ENCODE measurements at regions not wholly inside any gene's neighbourhood (a gene's known extent, or its start where the extent isn't known, plus 50 kb on each side); places are given as distances from the start of the nearest gene placed in this dataset.
A peak's percentile ranks its signal among the peaks of the same experiment; 100 is the strongest.

DNA sequence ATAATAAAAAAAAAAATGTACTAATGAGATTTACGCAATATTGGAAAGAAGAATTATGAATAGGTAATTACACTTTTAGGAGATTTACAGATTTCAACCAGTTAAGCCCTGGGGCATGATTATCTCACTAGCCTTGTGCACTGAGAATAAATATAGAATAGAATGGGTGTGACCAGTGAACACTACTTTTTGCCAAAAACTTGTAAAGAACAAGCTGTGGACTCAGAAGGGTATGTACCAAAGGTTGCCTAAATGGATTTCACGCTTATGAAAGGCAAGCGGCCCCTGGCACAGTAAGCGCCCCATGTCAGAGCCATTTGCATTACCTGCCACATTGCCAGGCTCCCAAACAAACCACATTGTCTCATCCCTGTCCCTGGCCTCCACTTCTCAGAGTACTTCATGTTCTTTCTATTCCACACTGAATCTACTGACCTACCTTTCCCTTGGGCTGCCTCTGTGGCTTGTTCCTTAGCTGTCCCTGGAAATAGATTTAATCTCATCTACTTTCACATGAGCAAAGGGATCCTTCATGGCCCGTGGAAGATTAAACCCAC lies 170.6 kb upstream of the DIO2 start:
- H3K36me3 ChIP-seq (ENCODE audit: low read depth): no peaks in the 10 kb centered on the region
- no peak for DNase-seq

DNA sequence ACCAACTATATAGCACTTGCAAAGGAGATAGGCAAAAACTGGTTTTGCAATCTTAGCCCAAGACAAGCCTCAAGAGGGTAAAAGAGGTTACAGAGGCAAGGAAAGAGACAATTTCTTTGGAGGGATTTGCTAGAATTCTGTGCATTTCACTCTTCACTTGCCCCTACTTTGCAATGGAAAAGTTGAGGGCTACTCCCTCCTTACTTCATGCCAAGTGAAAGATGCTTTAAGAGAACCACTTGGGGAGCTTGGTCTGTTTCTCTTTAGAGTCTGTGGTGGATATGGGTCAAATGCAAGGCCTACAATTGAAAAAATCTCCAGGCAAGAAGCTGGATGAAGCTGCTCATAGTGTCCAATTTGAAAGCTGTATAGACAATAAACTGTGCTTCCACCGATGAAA lies 167.7 kb upstream of the DIO2 start:
- 75 to 83% methylated on average over 1 of the region's 1 CpG for WGBS, 2 experiments (ENCODE audit: low coverage in 1 of 2, low lambda C conversion rate in 2 of 2, missing lambda C conversion rate in 2 of 2)
- in situ Hi-C loops (cut with MboI): no loop called here
- Histone ChIP-seq H3K36me3 (ENCODE audit: low read depth) (no peaks in the 10 kb centered on the region), H2AFZ (no peak overlapping the region), H3K79me2 (ENCODE audit: insufficient read depth) (no peaks in the 10 kb centered on the region), H3K9me3 (ENCODE audit: low read depth) (no peaks in the 10 kb centered on the region), H3K27me3 (replicated peaks; ENCODE audit: insufficient read depth) (no peaks in the 10 kb centered on the region), H3F3A (ENCODE audit: insufficient read depth) (no peaks in the 10 kb centered on the region), H3K4me2 (ENCODE audit: unreplicated experiment) (no peak overlapping the region), H4K20me1 (ENCODE audit: insufficient read depth) (no peaks in the 10 kb centered on the region), H3K4me3 (no peak overlapping the region), H3K9me2 (ENCODE audit: insufficient read depth) (no peaks in the 10 kb centered on the region), H3K4me1 (ENCODE audit: insufficient read depth) (no peaks in the 10 kb centered on the region), H3K9ac (no peak overlapping the region), H3K27ac (no peak overlapping the region)
- no peak for DNase-seq
- TF ChIP-seq EZH2phosphoT487 (IDR thresholded peaks at IDR 0.05; ENCODE audit: insufficient read depth, low read depth) (no peak), EZH2 (IDR thresholded peaks at IDR 0.05; ENCODE audit: insufficient read depth, poor library complexity, severe bottlenecking) (no peak)

More for the DNA sequence above, 170.6 kb upstream of the DIO2 start:
- H3K9ac ChIP-seq: no peak overlapping the region
- no peak for TF ChIP-seq EZH2 (IDR thresholded peaks at IDR 0.05; ENCODE audit: insufficient read depth, poor library complexity, severe bottlenecking)
- TF ChIP-seq EZH2phosphoT487 (IDR thresholded peaks at IDR 0.05; ENCODE audit: insufficient read depth, low read depth): no peak
- no peak overlapping the region for H3K4me3 ChIP-seq
- no peaks in the 10 kb centered on the region for H3K9me2 ChIP-seq (ENCODE audit: insufficient read depth)
- H3K27me3 ChIP-seq (replicated peaks; ENCODE audit: insufficient read depth): no peaks in the 10 kb centered on the region
- WGBS, 2 experiments (ENCODE audit: low coverage in 1 of 2, low lambda C conversion rate in 2 of 2, missing lambda C conversion rate in 2 of 2): 86 to 87% methylated on average over 5 of the region's 5 CpGs
- H3K9me3 ChIP-seq (ENCODE audit: low read depth): no peaks in the 10 kb centered on the region
- no peak overlapping the region for H3K4me2 ChIP-seq (ENCODE audit: unreplicated experiment)
- H3K79me2 ChIP-seq (ENCODE audit: insufficient read depth): no peaks in the 10 kb centered on the region
- no peaks in the 10 kb centered on the region for H3F3A ChIP-seq (ENCODE audit: insufficient read depth)
- no peaks in the 10 kb centered on the region for H4K20me1 ChIP-seq (ENCODE audit: insufficient read depth)
- in situ Hi-C loops (cut with MboI): no loop called here
- H2AFZ ChIP-seq: no peak overlapping the region
- H3K27ac ChIP-seq: no peak overlapping the region
- H3K4me1 ChIP-seq (ENCODE audit: insufficient read depth): no peaks in the 10 kb centered on the region

DNA sequence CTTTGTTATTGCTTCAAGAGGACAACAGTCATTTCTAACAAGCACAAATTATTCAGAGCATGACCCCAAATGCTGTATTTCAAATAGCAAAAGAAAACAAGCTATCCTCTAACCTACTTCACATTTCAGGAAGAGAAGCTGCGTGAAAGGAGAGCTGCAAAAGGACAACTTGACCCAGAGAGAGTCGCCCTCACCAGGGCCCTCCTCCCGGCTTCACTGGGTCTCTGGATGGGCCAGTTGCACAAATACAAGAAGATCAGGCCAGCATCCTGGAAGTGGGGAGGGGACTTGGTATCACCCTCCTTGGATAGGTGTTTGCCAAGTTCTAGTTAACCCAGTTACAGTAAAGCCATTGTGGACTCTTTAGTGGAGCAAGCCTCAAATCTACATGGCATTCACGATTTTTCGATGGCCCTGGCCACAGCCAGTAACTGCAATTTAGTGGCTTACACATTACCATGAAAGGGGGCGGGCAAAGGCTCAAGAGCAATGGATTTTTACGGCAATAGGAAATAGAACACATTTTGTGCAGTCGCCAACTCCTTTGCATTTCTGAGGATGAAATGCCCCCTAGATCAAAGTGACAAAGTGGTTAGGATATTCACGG lies 166.9 kb upstream of the DIO2 start:
- Histone ChIP-seq H3K27ac (no peak overlapping the region), H3K9me2 (ENCODE audit: insufficient read depth) (no peaks in the 10 kb centered on the region), H3K9ac (no peak overlapping the region), H3K79me2 (ENCODE audit: insufficient read depth) (no peaks in the 10 kb centered on the region), H3K4me2 (ENCODE audit: unreplicated experiment) (no peak overlapping the region), H2AFZ (no peak overlapping the region), H3K4me3 (no peak overlapping the region), H3K27me3 (replicated peaks; ENCODE audit: insufficient read depth) (no peaks in the 10 kb centered on the region), H3F3A (ENCODE audit: insufficient read depth) (no peaks in the 10 kb centered on the region), H3K36me3 (ENCODE audit: low read depth) (no peaks in the 10 kb centered on the region), H3K9me3 (ENCODE audit: low read depth) (no peaks in the 10 kb centered on the region), H4K20me1 (ENCODE audit: insufficient read depth) (no peaks in the 10 kb centered on the region), H3K4me1 (ENCODE audit: insufficient read depth) (no peaks in the 10 kb centered on the region)
- no peak for TF ChIP-seq EZH2 (IDR thresholded peaks at IDR 0.05; ENCODE audit: insufficient read depth, poor library complexity, severe bottlenecking)
- no peak for TF ChIP-seq EZH2phosphoT487 (IDR thresholded peaks at IDR 0.05; ENCODE audit: insufficient read depth, low read depth)
- 79 to 85% methylated on average over 9 of the region's 9 CpGs for WGBS, 2 experiments (ENCODE audit: low coverage in 1 of 2, low lambda C conversion rate in 2 of 2, missing lambda C conversion rate in 2 of 2)
- in situ Hi-C loops (cut with MboI): no loop called here
- DNase-seq: no peak

DNA sequence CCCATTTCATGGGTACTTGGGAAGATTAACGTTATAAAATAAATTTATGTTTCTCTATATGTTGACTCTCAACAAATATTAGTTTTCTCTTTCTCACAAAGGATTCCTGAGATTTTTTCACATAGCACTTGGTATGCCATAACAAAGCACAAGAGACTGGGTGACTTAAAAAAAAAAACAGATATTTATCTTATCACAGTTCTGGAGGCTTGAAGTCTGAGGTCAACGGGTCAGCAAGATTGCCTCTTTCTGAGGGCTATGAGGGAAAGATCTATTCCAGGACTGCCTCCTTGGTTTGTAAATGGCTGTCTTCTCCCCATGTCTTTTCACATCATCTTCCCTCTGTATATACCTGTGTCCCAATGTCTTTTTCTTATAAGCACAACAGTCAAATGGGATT lies 153.5 kb upstream of the DIO2 start:
- H3K4me1 ChIP-seq (ENCODE audit: insufficient read depth): no peaks in the 10 kb centered on the region
- no peaks in the 10 kb centered on the region for H3F3A ChIP-seq (ENCODE audit: insufficient read depth)
- H3K9ac ChIP-seq: no peak overlapping the region
- H3K79me2 ChIP-seq (ENCODE audit: insufficient read depth): no peaks in the 10 kb centered on the region
- no peaks in the 10 kb centered on the region for H3K9me2 ChIP-seq (ENCODE audit: insufficient read depth)
- TF ChIP-seq EZH2phosphoT487 (IDR thresholded peaks at IDR 0.05; ENCODE audit: insufficient read depth, low read depth) (no peak), EZH2 (IDR thresholded peaks at IDR 0.05; ENCODE audit: insufficient read depth, poor library complexity, severe bottlenecking) (no peak)
- no peaks in the 10 kb centered on the region for H3K36me3 ChIP-seq (ENCODE audit: low read depth)
- DNase-seq: no peak
- 0 out of 2 replicates have a peak overlapping the region, but pooled peaks have one; percentile 8 for H2AFZ ChIP-seq
- H4K20me1 ChIP-seq (ENCODE audit: insufficient read depth): no peaks in the 10 kb centered on the region
- H3K4me3 ChIP-seq: no peak overlapping the region
- no peak overlapping the region for H3K27ac ChIP-seq
- H3K4me2 ChIP-seq (ENCODE audit: unreplicated experiment): no peak overlapping the region
- WGBS, 2 experiments (ENCODE audit: low coverage in 1 of 2, low lambda C conversion rate in 2 of 2, missing lambda C conversion rate in 2 of 2): 78 to 80% methylated on average over 2 of the region's 2 CpGs
- H3K27me3 ChIP-seq (replicated peaks; ENCODE audit: insufficient read depth): no peaks in the 10 kb centered on the region
- no peaks in the 10 kb centered on the region for H3K9me3 ChIP-seq (ENCODE audit: low read depth)
- in situ Hi-C loops (cut with MboI): no loop called here
